SK-N-SH treated with all-trans-retinoic acid at 6 μM for 48 hours (cell line): ENCODE measurements at regions not wholly inside any gene's neighbourhood (a gene's known extent, or its start where the extent isn't known, plus 50 kb on each side); places are given as distances from the start of the nearest gene placed in this dataset.

Experiments
- ATAC-seq: fragments of 200-7000 bp; cut with Tn5 transposase; 3 replicates; pipeline ENCODE4 v1.9.1; 2020; ENCODE audit warnings: mild to moderate bottlenecking, moderate library complexity
- ARNTL ChIP-seq: fragments of 450-650 bp; formaldehyde crosslinking; IDR thresholded peaks from 2 replicates; pipeline ENCODE4 v1.5.0; 2020; ENCODE audit warnings: low read depth, mild to moderate bottlenecking, moderate library complexity, borderline replicate concordance
- BACH2 ChIP-seq: fragments of 250-450 bp; sonication (Bioruptor Pico); IDR thresholded peaks from 2 replicates; pipeline ENCODE4 v1.9.0; 2021; ENCODE audit warnings: mild to moderate bottlenecking, borderline replicate concordance
- CSDC2 ChIP-seq: fragments of 250-450 bp; sonication (Bioruptor Pico); IDR thresholded peaks from 2 replicates; pipeline ENCODE4 v1.5.0; 2020; ENCODE audit warnings: mild to moderate bottlenecking, moderate library complexity
- ESRRG ChIP-seq: fragments of 250-450 bp; sonication (Bioruptor Pico); IDR thresholded peaks from 2 replicates; pipeline ENCODE4 v1.6.1; 2021; ENCODE audit warnings: mild to moderate bottlenecking
- ISL1 ChIP-seq: fragments of 250-450 bp; sonication (Bioruptor Pico); IDR thresholded peaks from 2 replicates; pipeline ENCODE4 v2.1.2; 2022; ENCODE audit warnings: mild to moderate bottlenecking, moderate library complexity
- PPARA ChIP-seq: fragments of 250-450 bp; sonication (Bioruptor Pico); IDR thresholded peaks from 2 replicates; pipeline ENCODE4 v1.5.0; 2020; ENCODE audit warnings: mild to moderate bottlenecking, borderline replicate concordance
- RARB ChIP-seq: fragments of 250-450 bp; sonication (Bioruptor Pico); IDR thresholded peaks from 2 replicates; pipeline ENCODE4 v1.8.0; 2021; ENCODE audit warnings: mild to moderate bottlenecking, moderate library complexity
- TCF4 ChIP-seq: fragments of 250-450 bp; sonication (Bioruptor Pico); IDR thresholded peaks from 2 replicates; pipeline ENCODE4 v1.8.0; 2021; ENCODE audit warnings: mild to moderate bottlenecking, moderate library complexity, borderline replicate concordance
- TOX ChIP-seq: fragments of 250-450 bp; sonication (Bioruptor Pico); IDR thresholded peaks from 2 replicates; pipeline ENCODE4 v1.8.0; 2021; ENCODE audit warnings: mild to moderate bottlenecking, moderate library complexity, borderline replicate concordance
- ZC3H10 ChIP-seq: fragments of 250-450 bp; sonication (Bioruptor Pico); IDR thresholded peaks from 2 replicates; pipeline ENCODE4 v1.5.1; 2021; ENCODE audit warnings: mild to moderate bottlenecking, moderate library complexity
- ZFP3 ChIP-seq: fragments of 250-450 bp; sonication (Bioruptor Pico); IDR thresholded peaks from 2 replicates; pipeline ENCODE4 v1.5.0; 2020; ENCODE audit warnings: mild to moderate bottlenecking, moderate library complexity
- ZFP30 ChIP-seq: fragments of 450-650 bp; formaldehyde crosslinking; IDR thresholded peaks from 2 replicates; pipeline ENCODE4 v1.5.0; 2022; ENCODE audit warnings: mild to moderate bottlenecking, moderate library complexity
- ZNF565 ChIP-seq: fragments of 450-650 bp; formaldehyde crosslinking; conservative IDR thresholded peaks from 2 replicates; pipeline ENCODE4 v1.5.0; 2020; ENCODE audit warnings: low read depth, mild to moderate bottlenecking, moderate library complexity
- ZNF70 ChIP-seq: fragments of 450-650 bp; formaldehyde crosslinking; IDR thresholded peaks from 2 replicates; pipeline ENCODE4 v1.5.0; 2020; ENCODE audit warnings: mild to moderate bottlenecking, moderate library complexity
- ZNF8 ChIP-seq: fragments of 450-650 bp; formaldehyde crosslinking; IDR thresholded peaks from 2 replicates; pipeline ENCODE4 v1.5.0; 2020; ENCODE audit warnings: mild to moderate bottlenecking, moderate library complexity
- TF ChIP-seq, protein P1 (sequence below): fragments of 250-450 bp; sonication (Bioruptor Pico); IDR thresholded peaks from 2 replicates; pipeline ENCODE4 v1.5.0; 2020; ENCODE audit warnings: mild to moderate bottlenecking, moderate library complexity
- TF ChIP-seq, protein P2 (sequence below): fragments of 250-450 bp; sonication (Bioruptor Pico); IDR thresholded peaks from 2 replicates; pipeline ENCODE4 v1.5.1; 2021; ENCODE audit warnings: mild to moderate bottlenecking, moderate library complexity
- TF ChIP-seq, protein P3 (sequence below): fragments of 250-450 bp; sonication (Bioruptor Pico); IDR thresholded peaks from 2 replicates; pipeline ENCODE4 v1.5.1; 2020; ENCODE audit warnings: low read depth, mild to moderate bottlenecking, moderate library complexity
- TF ChIP-seq, protein P4 (sequence below): fragments of 250-450 bp; sonication (Bioruptor Pico); IDR thresholded peaks from 2 replicates; pipeline ENCODE4 v1.8.0; 2020; ENCODE audit warnings: mild to moderate bottlenecking, moderate library complexity, borderline replicate concordance
- TF ChIP-seq, protein P5 (sequence below): fragments of 250-450 bp; sonication (Bioruptor Pico); IDR thresholded peaks from 2 replicates; pipeline ENCODE4 v1.8.0; 2021; ENCODE audit warnings: low read depth, mild to moderate bottlenecking, moderate library complexity, borderline replicate concordance

DNA sequence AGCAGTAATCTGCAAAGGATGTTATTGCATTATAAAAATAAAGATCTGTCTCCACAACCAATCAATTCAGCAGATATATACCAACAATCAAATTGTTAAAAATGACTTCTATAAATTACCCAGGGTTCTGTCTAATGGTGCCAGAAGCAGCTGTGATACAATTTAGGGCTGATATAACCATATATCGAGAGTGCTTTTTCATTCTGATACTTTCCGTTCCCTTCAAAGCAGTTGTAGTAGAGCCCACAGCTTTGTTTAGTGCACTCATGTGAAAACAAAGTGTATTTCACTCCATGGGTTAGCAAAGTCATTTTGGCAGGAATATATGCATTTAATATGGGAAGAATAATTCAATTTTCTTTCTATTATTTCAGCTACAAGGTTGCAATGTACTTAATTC, 83.1 kb upstream of the CHCHD3 start:
- TF ChIP-seq, protein P1, sequence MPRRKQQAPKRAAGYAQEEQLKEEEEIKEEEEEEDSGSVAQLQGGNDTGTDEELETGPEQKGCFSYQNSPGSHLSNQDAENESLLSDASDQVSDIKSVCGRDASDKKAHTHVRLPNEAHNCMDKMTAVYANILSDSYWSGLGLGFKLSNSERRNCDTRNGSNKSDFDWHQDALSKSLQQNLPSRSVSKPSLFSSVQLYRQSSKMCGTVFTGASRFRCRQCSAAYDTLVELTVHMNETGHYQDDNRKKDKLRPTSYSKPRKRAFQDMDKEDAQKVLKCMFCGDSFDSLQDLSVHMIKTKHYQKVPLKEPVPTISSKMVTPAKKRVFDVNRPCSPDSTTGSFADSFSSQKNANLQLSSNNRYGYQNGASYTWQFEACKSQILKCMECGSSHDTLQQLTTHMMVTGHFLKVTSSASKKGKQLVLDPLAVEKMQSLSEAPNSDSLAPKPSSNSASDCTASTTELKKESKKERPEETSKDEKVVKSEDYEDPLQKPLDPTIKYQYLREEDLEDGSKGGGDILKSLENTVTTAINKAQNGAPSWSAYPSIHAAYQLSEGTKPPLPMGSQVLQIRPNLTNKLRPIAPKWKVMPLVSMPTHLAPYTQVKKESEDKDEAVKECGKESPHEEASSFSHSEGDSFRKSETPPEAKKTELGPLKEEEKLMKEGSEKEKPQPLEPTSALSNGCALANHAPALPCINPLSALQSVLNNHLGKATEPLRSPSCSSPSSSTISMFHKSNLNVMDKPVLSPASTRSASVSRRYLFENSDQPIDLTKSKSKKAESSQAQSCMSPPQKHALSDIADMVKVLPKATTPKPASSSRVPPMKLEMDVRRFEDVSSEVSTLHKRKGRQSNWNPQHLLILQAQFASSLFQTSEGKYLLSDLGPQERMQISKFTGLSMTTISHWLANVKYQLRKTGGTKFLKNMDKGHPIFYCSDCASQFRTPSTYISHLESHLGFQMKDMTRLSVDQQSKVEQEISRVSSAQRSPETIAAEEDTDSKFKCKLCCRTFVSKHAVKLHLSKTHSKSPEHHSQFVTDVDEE (CRISPR knock-in tag), result no peak
- TF ChIP-seq, protein P2, sequence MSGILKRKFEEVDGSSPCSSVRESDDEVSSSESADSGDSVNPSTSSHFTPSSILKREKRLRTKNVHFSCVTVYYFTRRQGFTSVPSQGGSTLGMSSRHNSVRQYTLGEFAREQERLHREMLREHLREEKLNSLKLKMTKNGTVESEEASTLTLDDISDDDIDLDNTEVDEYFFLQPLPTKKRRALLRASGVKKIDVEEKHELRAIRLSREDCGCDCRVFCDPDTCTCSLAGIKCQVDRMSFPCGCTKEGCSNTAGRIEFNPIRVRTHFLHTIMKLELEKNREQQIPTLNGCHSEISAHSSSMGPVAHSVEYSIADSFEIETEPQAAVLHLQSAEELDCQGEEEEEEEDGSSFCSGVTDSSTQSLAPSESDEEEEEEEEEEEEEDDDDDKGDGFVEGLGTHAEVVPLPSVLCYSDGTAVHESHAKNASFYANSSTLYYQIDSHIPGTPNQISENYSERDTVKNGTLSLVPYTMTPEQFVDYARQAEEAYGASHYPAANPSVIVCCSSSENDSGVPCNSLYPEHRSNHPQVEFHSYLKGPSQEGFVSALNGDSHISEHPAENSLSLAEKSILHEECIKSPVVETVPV, result no peak
- no peak for TF ChIP-seq ZNF70 (CRISPR knock-in tag)
- TF ChIP-seq ZC3H10 (CRISPR knock-in tag), result no peak
- TF ChIP-seq ISL1 (CRISPR knock-in tag), result no peak
- TF ChIP-seq ZFP3 (CRISPR knock-in tag), result no peak
- TF ChIP-seq, protein P3, sequence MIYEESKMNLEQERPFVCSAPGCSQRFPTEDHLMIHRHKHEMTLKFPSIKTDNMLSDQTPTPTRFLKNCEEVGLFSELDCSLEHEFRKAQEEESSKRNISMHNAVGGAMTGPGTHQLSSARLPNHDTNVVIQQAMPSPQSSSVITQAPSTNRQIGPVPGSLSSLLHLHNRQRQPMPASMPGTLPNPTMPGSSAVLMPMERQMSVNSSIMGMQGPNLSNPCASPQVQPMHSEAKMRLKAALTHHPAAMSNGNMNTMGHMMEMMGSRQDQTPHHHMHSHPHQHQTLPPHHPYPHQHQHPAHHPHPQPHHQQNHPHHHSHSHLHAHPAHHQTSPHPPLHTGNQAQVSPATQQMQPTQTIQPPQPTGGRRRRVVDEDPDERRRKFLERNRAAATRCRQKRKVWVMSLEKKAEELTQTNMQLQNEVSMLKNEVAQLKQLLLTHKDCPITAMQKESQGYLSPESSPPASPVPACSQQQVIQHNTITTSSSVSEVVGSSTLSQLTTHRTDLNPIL (CRISPR knock-in tag), result no peak
- no peak for TF ChIP-seq TCF4 (CRISPR knock-in tag)
- TF ChIP-seq ESRRG (CRISPR knock-in tag), result no peak
- no peak for TF ChIP-seq ZFP30 (CRISPR knock-in tag)
- no peak for TF ChIP-seq BACH2 (CRISPR knock-in tag)
- no peak for TF ChIP-seq TOX
- TF ChIP-seq ARNTL (CRISPR knock-in tag), result no peak
- no peak for TF ChIP-seq ZNF8 (CRISPR knock-in tag)
- ATAC-seq, result no peak

DNA sequence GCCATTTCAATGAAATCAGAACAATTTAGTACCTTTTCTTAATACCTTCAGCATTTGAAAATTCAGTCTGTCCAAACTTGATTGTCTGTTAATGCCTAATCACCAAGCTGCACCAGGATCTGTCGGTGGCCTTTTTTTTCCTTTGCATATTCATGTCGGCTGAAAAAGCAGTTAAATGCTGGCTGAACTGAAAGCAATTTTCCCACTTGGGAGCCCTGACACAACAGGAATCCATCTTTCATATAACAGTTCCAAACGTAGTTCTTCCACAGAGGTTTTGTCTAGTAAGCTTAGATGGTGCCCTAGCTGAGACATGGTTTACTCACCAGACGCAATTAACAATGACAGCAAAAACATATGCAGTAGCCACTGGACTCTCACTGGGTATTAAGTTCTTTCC, 83.6 kb upstream of the CHCHD3 start:
- no peak for TF ChIP-seq ZC3H10 (CRISPR knock-in tag)
- TF ChIP-seq ISL1 (CRISPR knock-in tag), result no peak
- TF ChIP-seq, protein P3 (CRISPR knock-in tag), result no peak
- no peak for TF ChIP-seq TOX
- TF ChIP-seq TCF4 (CRISPR knock-in tag), result no peak
- no peak for TF ChIP-seq PPARA
- no peak for TF ChIP-seq ZNF8 (CRISPR knock-in tag)
- no peak for TF ChIP-seq ZNF565 (CRISPR knock-in tag)
- no peak for TF ChIP-seq ZFP30 (CRISPR knock-in tag)
- TF ChIP-seq, protein P2, result no peak
- TF ChIP-seq BACH2 (CRISPR knock-in tag), result no peak
- TF ChIP-seq ZFP3 (CRISPR knock-in tag), result no peak
- no peak for TF ChIP-seq ZNF70 (CRISPR knock-in tag)
- TF ChIP-seq, protein P4, sequence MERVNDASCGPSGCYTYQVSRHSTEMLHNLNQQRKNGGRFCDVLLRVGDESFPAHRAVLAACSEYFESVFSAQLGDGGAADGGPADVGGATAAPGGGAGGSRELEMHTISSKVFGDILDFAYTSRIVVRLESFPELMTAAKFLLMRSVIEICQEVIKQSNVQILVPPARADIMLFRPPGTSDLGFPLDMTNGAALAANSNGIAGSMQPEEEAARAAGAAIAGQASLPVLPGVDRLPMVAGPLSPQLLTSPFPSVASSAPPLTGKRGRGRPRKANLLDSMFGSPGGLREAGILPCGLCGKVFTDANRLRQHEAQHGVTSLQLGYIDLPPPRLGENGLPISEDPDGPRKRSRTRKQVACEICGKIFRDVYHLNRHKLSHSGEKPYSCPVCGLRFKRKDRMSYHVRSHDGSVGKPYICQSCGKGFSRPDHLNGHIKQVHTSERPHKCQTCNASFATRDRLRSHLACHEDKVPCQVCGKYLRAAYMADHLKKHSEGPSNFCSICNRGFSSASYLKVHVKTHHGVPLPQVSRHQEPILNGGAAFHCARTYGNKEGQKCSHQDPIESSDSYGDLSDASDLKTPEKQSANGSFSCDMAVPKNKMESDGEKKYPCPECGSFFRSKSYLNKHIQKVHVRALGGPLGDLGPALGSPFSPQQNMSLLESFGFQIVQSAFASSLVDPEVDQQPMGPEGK (CRISPR knock-in tag), result no peak
- TF ChIP-seq, protein P5, sequence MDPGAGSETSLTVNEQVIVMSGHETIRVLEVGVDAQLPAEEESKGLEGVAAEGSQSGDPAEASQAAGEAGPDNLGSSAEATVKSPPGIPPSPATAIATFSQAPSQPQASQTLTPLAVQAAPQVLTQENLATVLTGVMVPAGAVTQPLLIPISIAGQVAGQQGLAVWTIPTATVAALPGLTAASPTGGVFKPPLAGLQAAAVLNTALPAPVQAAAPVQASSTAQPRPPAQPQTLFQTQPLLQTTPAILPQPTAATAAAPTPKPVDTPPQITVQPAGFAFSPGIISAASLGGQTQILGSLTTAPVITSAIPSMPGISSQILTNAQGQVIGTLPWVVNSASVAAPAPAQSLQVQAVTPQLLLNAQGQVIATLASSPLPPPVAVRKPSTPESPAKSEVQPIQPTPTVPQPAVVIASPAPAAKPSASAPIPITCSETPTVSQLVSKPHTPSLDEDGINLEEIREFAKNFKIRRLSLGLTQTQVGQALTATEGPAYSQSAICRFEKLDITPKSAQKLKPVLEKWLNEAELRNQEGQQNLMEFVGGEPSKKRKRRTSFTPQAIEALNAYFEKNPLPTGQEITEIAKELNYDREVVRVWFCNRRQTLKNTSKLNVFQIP, result no peak
- no peak for TF ChIP-seq CSDC2 (CRISPR knock-in tag)
- no peak for TF ChIP-seq ESRRG (CRISPR knock-in tag)
- no peak for TF ChIP-seq RARB (CRISPR knock-in tag)
- TF ChIP-seq, protein P1 (CRISPR knock-in tag), result no peak
- no peak for ATAC-seq
